IMR-90 (cell line): ENCODE measurements at regions not wholly inside any gene's neighbourhood (a gene's known extent, or its start where the extent isn't known, plus 50 kb on each side); places are given as distances from the start of the nearest gene placed in this dataset.

Source experiments
- ATAC-seq: fragments of 200-7000 bp; cut with Tn5 transposase; 2 replicates; pipeline ENCODE4 v1.9.1; 2020; ENCODE audit warnings: low read depth, mild to moderate bottlenecking, moderate library complexity
- BruUV-seq: library from RNA; stranded (reverse); fragments of 400-500 nt; replicated peaks from 2 replicates; lab custom pipeline; 2021; lab: Mats Ljungman, UMichigan
- CTCF ChIA-PET: fragments of 300-600 bp; formaldehyde crosslinking; extraction: SDS; loops from one replicate; lab custom pipeline; 2021; ENCODE audit warnings: antibody characterized with exemption; lab: Yijun Ruan, JAX
- POLR2A ChIA-PET: fragments of 300-600 bp; sonication (Branson Sonifier 250); formaldehyde crosslinking; loops from one replicate; lab custom pipeline; 2022; ENCODE audit warnings: antibody characterized with exemption; ENCODE audit not compliant: unreplicated experiment; lab: Charles Lee
- DNase-seq: peaks from one replicate; pipeline ENCODE4 v3.0.0; 2013
- H2AFZ ChIP-seq: replicated peaks from 2 replicates; pipeline ENCODE3; 2013; ENCODE audit warnings: low read length, mild to moderate bottlenecking; ENCODE audit not compliant: poor library complexity
- H2AK5ac ChIP-seq: 2 replicates; pipeline ENCODE4 v1.6.1; 2013; ENCODE audit warnings: low read depth, low read length, inconsistent platforms
- H2AK9ac ChIP-seq: replicated peaks from 2 replicates; pipeline ENCODE3; 2013; ENCODE audit warnings: mild to moderate bottlenecking, low read depth, low read length, moderate library complexity; ENCODE audit not compliant: poor library complexity
- H2BK120ac ChIP-seq: 2 replicates; pipeline ENCODE4 v1.6.1; 2013; ENCODE audit warnings: low read depth, low read length, inconsistent platforms
- H2BK15ac ChIP-seq: 3 replicates; pipeline ENCODE4 v1.6.1; 2013; ENCODE audit warnings: low read depth, low read length, inconsistent platforms
- H2BK20ac ChIP-seq: 2 replicates; pipeline ENCODE4 v1.6.1; 2013; ENCODE audit warnings: low read depth, mild to moderate bottlenecking, inconsistent platforms, low read length, moderate library complexity
- H2BK5ac ChIP-seq: 2 replicates; pipeline ENCODE4 v1.6.1; 2013; ENCODE audit warnings: mild to moderate bottlenecking, low read depth, low read length, inconsistent platforms; ENCODE audit not compliant: poor library complexity, severe bottlenecking
- H3K14ac ChIP-seq: replicated peaks from 2 replicates; pipeline ENCODE4 v1.6.1; 2013; ENCODE audit warnings: low read depth, low read length, inconsistent platforms
- H3K18ac ChIP-seq: 2 replicates; pipeline ENCODE4 v1.6.1; 2013; ENCODE audit warnings: low read depth, low read length, control low read depth
- H3K23ac ChIP-seq: 2 replicates; pipeline ENCODE4 v1.6.1; 2013; ENCODE audit warnings: low read depth, low read length, inconsistent platforms
- H3K27ac ChIP-seq: 2 replicates; pipeline ENCODE4 v1.5.1; 2013; ENCODE audit warnings: mild to moderate bottlenecking, control low read depth, low read length; ENCODE audit not compliant: insufficient read depth
- H3K27me3 ChIP-seq: 2 replicates; pipeline ENCODE4 v1.6.1; 2013; ENCODE audit warnings: low read length; ENCODE audit not compliant: control insufficient read depth, insufficient read depth
- H3K36me3 ChIP-seq: 2 replicates; pipeline ENCODE4 v1.6.1; 2013; ENCODE audit warnings: low read length, mixed read lengths; ENCODE audit not compliant: control insufficient read depth, insufficient read depth
- H3K4ac ChIP-seq: 2 replicates; pipeline ENCODE4 v1.6.1; 2013; ENCODE audit warnings: low read depth, low read length, inconsistent platforms
- H3K4me1 ChIP-seq: 2 replicates; pipeline ENCODE4 v1.6.1; 2013; ENCODE audit warnings: low read length, mixed read lengths; ENCODE audit not compliant: control insufficient read depth, insufficient read depth
- H3K4me2 ChIP-seq: 2 replicates; pipeline ENCODE4 v1.6.1; 2013; ENCODE audit warnings: low read depth, mild to moderate bottlenecking, control low read depth, low read length, moderate library complexity
- H3K4me3 ChIP-seq: 2 replicates; pipeline ENCODE4 v1.5.1; 2013; ENCODE audit warnings: low read depth, mild to moderate bottlenecking, control low read depth, low read length, moderate library complexity; ENCODE audit not compliant: insufficient read depth
- H3K56ac ChIP-seq: 2 replicates; pipeline ENCODE4 v1.6.1; 2013; ENCODE audit warnings: low read length, inconsistent platforms; ENCODE audit not compliant: insufficient read depth; ENCODE audit errors: extremely low read depth
- H3K79me1 ChIP-seq, 2 experiments: 2 replicates each; pipeline ENCODE4 v1.6.1; 2013; ENCODE audit warnings: low read length in 2 of 2, inconsistent platforms in 1 of 2, low read depth in 1 of 2
- H3K9ac ChIP-seq: 2 replicates; pipeline ENCODE4 v1.6.1; 2013; ENCODE audit warnings: low read depth, low read length, control low read depth
- H3K9me1 ChIP-seq: 2 replicates; pipeline ENCODE4 v1.6.1; 2013; ENCODE audit warnings: low read length, inconsistent platforms; ENCODE audit not compliant: insufficient read depth
- H3K9me3 ChIP-seq: 2 replicates; pipeline ENCODE4 v1.6.1; 2013; ENCODE audit warnings: low read length; ENCODE audit not compliant: control insufficient read depth, insufficient read depth
- H4K20me1 ChIP-seq: 2 replicates; pipeline ENCODE4 v1.6.1; 2013; ENCODE audit warnings: low read length, inconsistent platforms; ENCODE audit not compliant: insufficient read depth
- H4K5ac ChIP-seq: 2 replicates; pipeline ENCODE4 v1.6.1; 2013; ENCODE audit warnings: mild to moderate bottlenecking, low read depth, low read length, control low read depth
- H4K8ac ChIP-seq, 2 experiments: 2 replicates each; pipeline ENCODE4 v1.6.1; 2013; ENCODE audit warnings: low read depth in 2 of 2, low read length in 2 of 2, control low read depth in 1 of 2, inconsistent platforms in 1 of 2
- H4K91ac ChIP-seq: 2 replicates; pipeline ENCODE4 v1.6.1; 2013; ENCODE audit warnings: low read depth, low read length, inconsistent platforms; ENCODE audit not compliant: insufficient read depth
- MXI1 ChIP-seq: IDR thresholded peaks from 2 replicates; pipeline ENCODE4 v1.6.1; 2012; ENCODE audit warnings: low read depth, mild to moderate bottlenecking, low read length, moderate library complexity, borderline replicate concordance
- RAD21 ChIP-seq: IDR thresholded peaks from 2 replicates; pipeline ENCODE4 v1.6.1; 2012; ENCODE audit warnings: low read length, improper control_type of control experiment
- dilution Hi-C: fragments of 300-500 bp; cut with HindIII; formaldehyde crosslinking; loops from one replicate; pipeline ENCODE4 v1.14.3; 2018; ENCODE audit warnings: low sequenced_read_pairs; ENCODE audit not compliant: unreplicated experiment
- in situ Hi-C: fragments of 300-500 bp; cut with MboI; formaldehyde crosslinking; loops from 3 replicates; pipeline ENCODE4 v1.14.3; 2019; ENCODE audit warnings: low sequenced_read_pairs, inconsistent platforms, mixed read lengths
- intact Hi-C: fragments of 100-400 bp; cut with micrococcal nuclease; formaldehyde crosslinking; loops from 2 replicates; pipeline ENCODE4 v1.10.0; 2022
- TF ChIP-seq, protein P1 (sequence below): fragments of 150-350 bp; IDR thresholded peaks from 2 replicates; pipeline ENCODE4 v1.6.1; 2017; ENCODE audit warnings: mild to moderate bottlenecking, antibody characterized with exemption, low read length, low read depth

GRCh38 chr18:39591649-39592048, 2026.1 kb upstream of the CELF4 start:
- Histone ChIP-seq H3K4me3 (no peak overlapping the region), H2BK5ac (no peak overlapping the region), H4K20me1 (no peaks in the 10 kb centered on the region), H3K4ac (no peak overlapping the region), H2BK20ac (no peak overlapping the region), H2BK15ac (no peak overlapping the region), H3K27me3 (no peaks in the 10 kb centered on the region), H3K9me3 (no peaks in the 10 kb centered on the region), H4K8ac (no peak overlapping the region), H3K56ac (no peak overlapping the region), H3K79me1 (no peaks in the 10 kb centered on the region), H3K4me2 (no peak overlapping the region), H3K18ac (no peak overlapping the region), H3K27ac (no peak overlapping the region), H2AK9ac (no peak overlapping the region), H3K9ac (no peak overlapping the region), H2AK5ac (no peak overlapping the region), H3K9me1 (no peaks in the 10 kb centered on the region), H3K36me3 (no peaks in the 10 kb centered on the region), H2BK120ac (no peak overlapping the region), H4K5ac (no peak overlapping the region), H3K14ac (no peak overlapping the region), H4K91ac (no peak overlapping the region), H3K4me1 (no peaks in the 10 kb centered on the region), H2AFZ (no peak overlapping the region), H3K23ac (no peak overlapping the region)
- DNase-seq (no peak), ATAC-seq (no peak)
- ChIA-PET CTCF (interaction anchor here (0.5 kb wide), 1 partner anchor 1098 kb away, joined by 3 read pairs; no protein-coding TSS in a partner anchor), POLR2A (interaction anchor here (0.6 kb wide), 1 partner anchor 15 kb away, joined by 3 read pairs; no protein-coding TSS in a partner anchor)
- TF ChIP-seq, protein P1, sequence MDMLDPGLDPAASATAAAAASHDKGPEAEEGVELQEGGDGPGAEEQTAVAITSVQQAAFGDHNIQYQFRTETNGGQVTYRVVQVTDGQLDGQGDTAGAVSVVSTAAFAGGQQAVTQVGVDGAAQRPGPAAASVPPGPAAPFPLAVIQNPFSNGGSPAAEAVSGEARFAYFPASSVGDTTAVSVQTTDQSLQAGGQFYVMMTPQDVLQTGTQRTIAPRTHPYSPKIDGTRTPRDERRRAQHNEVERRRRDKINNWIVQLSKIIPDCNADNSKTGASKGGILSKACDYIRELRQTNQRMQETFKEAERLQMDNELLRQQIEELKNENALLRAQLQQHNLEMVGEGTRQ, result no peak
- no peak for TF ChIP-seq RAD21
- TF ChIP-seq MXI1, result no peak
- no TSS peak for BruUV-seq
- in situ Hi-C loops (no loop called here), dilution Hi-C loops (no loop called here), intact Hi-C loops (no loop called here)
